SK-N-SH treated with all-trans-retinoic acid at 6 μM for 48 hours (cell line): ENCODE measurements at regions not wholly inside any gene's neighbourhood (a gene's known extent, or its start where the extent isn't known, plus 50 kb on each side); places are given as distances from the start of the nearest gene placed in this dataset.

Experiments used
- ATAC-seq: fragments of 200-7000 bp; cut with Tn5 transposase; 3 replicates; pipeline ENCODE4 v1.9.1; 2020; ENCODE audit warnings: mild to moderate bottlenecking, moderate library complexity
- ARNTL ChIP-seq: fragments of 450-650 bp; formaldehyde crosslinking; IDR thresholded peaks from 2 replicates; pipeline ENCODE4 v1.5.0; 2020; ENCODE audit warnings: low read depth, mild to moderate bottlenecking, moderate library complexity, borderline replicate concordance
- BACH2 ChIP-seq: fragments of 250-450 bp; sonication (Bioruptor Pico); IDR thresholded peaks from 2 replicates; pipeline ENCODE4 v1.9.0; 2021; ENCODE audit warnings: mild to moderate bottlenecking, borderline replicate concordance
- CREB5 ChIP-seq: fragments of 250-450 bp; sonication (Bioruptor Pico); IDR thresholded peaks from 2 replicates; pipeline ENCODE4 v1.5.1; 2020; ENCODE audit warnings: low read depth, mild to moderate bottlenecking, moderate library complexity
- CSDC2 ChIP-seq: fragments of 250-450 bp; sonication (Bioruptor Pico); IDR thresholded peaks from 2 replicates; pipeline ENCODE4 v1.5.0; 2020; ENCODE audit warnings: mild to moderate bottlenecking, moderate library complexity
- CSRNP3 ChIP-seq: fragments of 250-450 bp; sonication (Bioruptor Pico); IDR thresholded peaks from 2 replicates; pipeline ENCODE4 v1.5.1; 2021; ENCODE audit warnings: mild to moderate bottlenecking, moderate library complexity
- ESRRG ChIP-seq: fragments of 250-450 bp; sonication (Bioruptor Pico); IDR thresholded peaks from 2 replicates; pipeline ENCODE4 v1.6.1; 2021; ENCODE audit warnings: mild to moderate bottlenecking
- GLIS3 ChIP-seq: fragments of 250-450 bp; sonication (Bioruptor Pico); IDR thresholded peaks from 2 replicates; pipeline ENCODE4 v1.5.0; 2020; ENCODE audit warnings: mild to moderate bottlenecking, moderate library complexity
- ISL1 ChIP-seq: fragments of 250-450 bp; sonication (Bioruptor Pico); IDR thresholded peaks from 2 replicates; pipeline ENCODE4 v2.1.2; 2022; ENCODE audit warnings: mild to moderate bottlenecking, moderate library complexity
- OSR1 ChIP-seq: fragments of 250-450 bp; sonication (Bioruptor Pico); IDR thresholded peaks from 2 replicates; pipeline ENCODE4 v1.8.0; 2022; ENCODE audit warnings: moderate library complexity, mild to moderate bottlenecking, inconsistent platforms
- PATZ1 ChIP-seq: fragments of 250-450 bp; sonication (Bioruptor Pico); IDR thresholded peaks from 2 replicates; pipeline ENCODE4 v1.8.0; 2020; ENCODE audit warnings: mild to moderate bottlenecking, moderate library complexity, borderline replicate concordance
- POU6F1 ChIP-seq: fragments of 250-450 bp; sonication (Bioruptor Pico); IDR thresholded peaks from 2 replicates; pipeline ENCODE4 v1.8.0; 2021; ENCODE audit warnings: low read depth, mild to moderate bottlenecking, moderate library complexity, borderline replicate concordance
- PPARA ChIP-seq: fragments of 250-450 bp; sonication (Bioruptor Pico); IDR thresholded peaks from 2 replicates; pipeline ENCODE4 v1.5.0; 2020; ENCODE audit warnings: mild to moderate bottlenecking, borderline replicate concordance
- RARB ChIP-seq: fragments of 250-450 bp; sonication (Bioruptor Pico); IDR thresholded peaks from 2 replicates; pipeline ENCODE4 v1.8.0; 2021; ENCODE audit warnings: mild to moderate bottlenecking, moderate library complexity
- SNAI2 ChIP-seq: fragments of 250-450 bp; sonication (Bioruptor Pico); IDR thresholded peaks from 2 replicates; pipeline ENCODE4 v1.5.0; 2020; ENCODE audit warnings: mild to moderate bottlenecking, moderate library complexity
- TCF4 ChIP-seq: fragments of 250-450 bp; sonication (Bioruptor Pico); IDR thresholded peaks from 2 replicates; pipeline ENCODE4 v1.8.0; 2021; ENCODE audit warnings: mild to moderate bottlenecking, moderate library complexity, borderline replicate concordance
- TOX ChIP-seq: fragments of 250-450 bp; sonication (Bioruptor Pico); IDR thresholded peaks from 2 replicates; pipeline ENCODE4 v1.8.0; 2021; ENCODE audit warnings: mild to moderate bottlenecking, moderate library complexity, borderline replicate concordance
- TSHZ2 ChIP-seq: fragments of 250-450 bp; sonication (Bioruptor Pico); IDR thresholded peaks from 2 replicates; pipeline ENCODE4 v1.5.0; 2020; ENCODE audit warnings: mild to moderate bottlenecking, moderate library complexity
- ZC3H10 ChIP-seq: fragments of 250-450 bp; sonication (Bioruptor Pico); IDR thresholded peaks from 2 replicates; pipeline ENCODE4 v1.5.1; 2021; ENCODE audit warnings: mild to moderate bottlenecking, moderate library complexity
- ZFP3 ChIP-seq: fragments of 250-450 bp; sonication (Bioruptor Pico); IDR thresholded peaks from 2 replicates; pipeline ENCODE4 v1.5.0; 2020; ENCODE audit warnings: mild to moderate bottlenecking, moderate library complexity
- ZFP30 ChIP-seq: fragments of 450-650 bp; formaldehyde crosslinking; IDR thresholded peaks from 2 replicates; pipeline ENCODE4 v1.5.0; 2022; ENCODE audit warnings: mild to moderate bottlenecking, moderate library complexity
- ZNF565 ChIP-seq: fragments of 450-650 bp; formaldehyde crosslinking; conservative IDR thresholded peaks from 2 replicates; pipeline ENCODE4 v1.5.0; 2020; ENCODE audit warnings: low read depth, mild to moderate bottlenecking, moderate library complexity
- ZNF70 ChIP-seq: fragments of 450-650 bp; formaldehyde crosslinking; IDR thresholded peaks from 2 replicates; pipeline ENCODE4 v1.5.0; 2020; ENCODE audit warnings: mild to moderate bottlenecking, moderate library complexity
- ZNF8 ChIP-seq: fragments of 450-650 bp; formaldehyde crosslinking; IDR thresholded peaks from 2 replicates; pipeline ENCODE4 v1.5.0; 2020; ENCODE audit warnings: mild to moderate bottlenecking, moderate library complexity

GRCh38 chr17:34712481-34713195 is 133.3 kb downstream of the TMEM132E start:
- no peak for ATAC-seq
- no peak for TF ChIP-seq ZC3H10
- no peak for TF ChIP-seq PPARA (CRISPR knock-in tag)
- no peak for TF ChIP-seq CSRNP3 (CRISPR knock-in tag)
- TF ChIP-seq RARB (CRISPR knock-in tag) = no peak
- no peak for TF ChIP-seq SNAI2 (CRISPR knock-in tag)
- no peak for TF ChIP-seq CSDC2 (CRISPR knock-in tag)
- TF ChIP-seq ZNF8 (CRISPR knock-in tag) = no peak
- no peak for TF ChIP-seq ARNTL
- no peak for TF ChIP-seq TCF4
- TF ChIP-seq ZNF70 (CRISPR knock-in tag) = no peak
- TF ChIP-seq GLIS3 (CRISPR knock-in tag) = no peak
- no peak for TF ChIP-seq BACH2 (CRISPR knock-in tag)
- TF ChIP-seq ZFP30 (CRISPR knock-in tag) = no peak
- TF ChIP-seq ZFP3 = no peak
- TF ChIP-seq CREB5 = no peak
- no peak for TF ChIP-seq ESRRG (CRISPR knock-in tag)
- TF ChIP-seq PATZ1 (CRISPR knock-in tag) = no peak

GRCh38 chr17:34711646-34712045 is 132.3 kb downstream of the TMEM132E start:
- ATAC-seq = no peak
- TF ChIP-seq ZNF565 (CRISPR knock-in tag) (no peak), ESRRG (CRISPR knock-in tag) (no peak), CSDC2 (CRISPR knock-in tag) (no peak), SNAI2 (CRISPR knock-in tag) (no peak)

- no peak for ATAC-seq
- no peak for TF ChIP-seq ESRRG (CRISPR knock-in tag)
- TF ChIP-seq ZC3H10 = no peak
- no peak for TF ChIP-seq BACH2 (CRISPR knock-in tag)
- no peak for TF ChIP-seq CSDC2 (CRISPR knock-in tag)
- TF ChIP-seq PPARA (CRISPR knock-in tag) = no peak
- TF ChIP-seq ZNF8 (CRISPR knock-in tag) = no peak
- no peak for TF ChIP-seq GLIS3 (CRISPR knock-in tag)
- TF ChIP-seq TOX (CRISPR knock-in tag) = no peak
These were observed 130.8 kb downstream of the TMEM132E start for GRCh38 chr17:34710226-34710625.

GRCh38 chr17:34709158-34709754 is 129.9 kb downstream of the TMEM132E start:
- ATAC-seq = no peak
- TF ChIP-seq ZC3H10 = no peak
- no peak for TF ChIP-seq ZNF70 (CRISPR knock-in tag)
- TF ChIP-seq PPARA (CRISPR knock-in tag) = no peak
- TF ChIP-seq TOX (CRISPR knock-in tag) = no peak
- TF ChIP-seq TCF4 = no peak
- TF ChIP-seq SNAI2 (CRISPR knock-in tag) = no peak
- no peak for TF ChIP-seq OSR1 (CRISPR knock-in tag)
- no peak for TF ChIP-seq ISL1 (CRISPR knock-in tag)
- TF ChIP-seq PATZ1 (CRISPR knock-in tag) = no peak
- no peak for TF ChIP-seq TSHZ2
- TF ChIP-seq GLIS3 (CRISPR knock-in tag) = no peak
- TF ChIP-seq POU6F1 (CRISPR knock-in tag) = no peak
- TF ChIP-seq BACH2 (CRISPR knock-in tag) = no peak
- no peak for TF ChIP-seq ZFP3
